ENCODE measurements at regions not wholly inside any gene's neighbourhood (a gene's known extent, or its start where the extent isn't known, plus 50 kb on each side); places are given as distances from the start of the nearest gene placed in this dataset.

DNA sequence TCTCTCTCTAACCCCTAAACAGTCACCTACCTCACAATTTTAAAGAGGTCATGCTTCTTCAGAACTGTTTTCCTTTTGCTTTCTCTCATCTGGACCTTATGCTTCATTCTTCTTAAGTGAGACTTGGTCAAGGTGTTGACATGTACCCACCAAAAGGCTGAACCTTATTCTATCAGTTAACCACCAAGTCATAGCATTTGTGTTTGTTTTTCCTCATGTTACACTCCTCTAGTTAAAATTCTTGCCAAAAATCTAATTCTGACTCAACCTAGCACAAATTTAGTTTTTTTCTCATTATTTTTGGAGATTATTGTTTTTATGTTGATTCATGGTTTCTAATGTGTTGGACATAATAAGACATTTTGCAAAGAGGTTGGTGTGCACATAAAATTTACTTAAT, 578.6 kb downstream of the SLC16A7 start:
- H3K27ac ChIP-seq, result no peak overlapping the region
- H3K4me1 ChIP-seq (replicated peaks), result no peaks in the 10 kb centered on the region
- no peaks in the 10 kb centered on the region for H3K36me3 ChIP-seq
- no peak overlapping the region for H3K4me3 ChIP-seq
- H3K9me3 ChIP-seq, result no peaks in the 10 kb centered on the region
- DNase-seq (ENCODE audit: low spot score), result no peak
- no peaks in the 10 kb centered on the region for H3K27me3 ChIP-seq (replicated peaks; ENCODE audit: insufficient read depth)
- TF ChIP-seq POLR2A (IDR thresholded peaks at IDR 0.05) (no peak), CTCF (IDR thresholded peaks at IDR 0.05) (no peak), POLR2AphosphoS5 (IDR thresholded peaks at IDR 0.05) (no peak)
- intact Hi-C loops (cut with DNase I), result no loop called here

DNA sequence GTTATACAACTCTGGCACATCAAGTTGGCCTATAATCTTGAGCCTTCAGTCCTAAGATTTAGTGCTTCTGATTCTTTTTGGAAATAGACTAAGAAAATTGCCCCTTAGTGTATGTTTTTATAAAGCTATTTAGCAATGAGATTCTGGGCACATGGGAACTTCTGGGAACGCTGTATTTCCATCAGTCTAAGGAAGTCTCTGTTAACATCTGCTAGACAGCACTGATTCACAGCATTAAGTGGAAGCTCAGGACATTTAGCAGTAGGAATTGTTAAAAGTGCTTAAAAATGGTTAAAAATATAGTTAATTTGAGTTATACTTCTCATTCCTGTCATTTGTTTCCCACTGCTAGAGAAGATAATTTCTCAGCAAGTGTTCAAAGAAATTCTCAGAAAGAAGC, 579.1 kb downstream of the SLC16A7 start:
- Histone ChIP-seq H3K4me1 (replicated peaks) (no peaks in the 10 kb centered on the region), H3K27ac (no peak overlapping the region), H3K27me3 (replicated peaks; ENCODE audit: insufficient read depth) (no peaks in the 10 kb centered on the region), H3K9me3 (no peaks in the 10 kb centered on the region), H3K36me3 (no peaks in the 10 kb centered on the region), H3K4me3 (no peak overlapping the region)
- TF ChIP-seq POLR2A (IDR thresholded peaks at IDR 0.05) (no peak), POLR2AphosphoS5 (IDR thresholded peaks at IDR 0.05) (no peak), CTCF (IDR thresholded peaks at IDR 0.05) (no peak)
- 0% methylated on average over 1 of the region's 1 CpG for WGBS
- intact Hi-C loops (cut with DNase I), result no loop called here
- DNase-seq (ENCODE audit: low spot score), result no peak

DNA sequence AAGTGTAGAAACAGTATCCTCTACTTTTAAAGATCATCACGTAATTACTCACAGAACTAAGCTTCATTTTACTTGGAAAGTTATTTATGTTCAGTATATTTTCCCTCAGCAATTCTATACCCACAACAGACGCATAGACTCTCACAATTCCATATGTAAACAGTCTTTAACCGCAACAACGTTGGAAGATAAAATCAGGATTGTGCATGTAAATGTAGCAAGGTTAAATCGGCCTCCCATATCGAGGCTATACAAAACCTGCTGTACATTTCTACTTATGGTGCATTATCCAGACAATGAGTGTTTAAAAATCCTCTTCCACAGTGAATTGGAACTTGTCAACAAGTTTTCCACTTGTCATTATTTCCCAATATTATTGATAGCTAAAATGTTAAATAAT, 581.1 kb downstream of the SLC16A7 start:
- Histone ChIP-seq H3K27me3 (replicated peaks; ENCODE audit: insufficient read depth) (no peaks in the 10 kb centered on the region), H3K36me3 (no peaks in the 10 kb centered on the region), H3K9me3 (no peaks in the 10 kb centered on the region), H3K4me1 (replicated peaks) (no peaks in the 10 kb centered on the region), H3K4me3 (no peak overlapping the region), H3K27ac (no peak overlapping the region)
- TF ChIP-seq POLR2AphosphoS5 (IDR thresholded peaks at IDR 0.05), result no peak
- TF ChIP-seq POLR2A (IDR thresholded peaks at IDR 0.05), result no peak
- TF ChIP-seq CTCF (IDR thresholded peaks at IDR 0.05), result no peak
- no peak for DNase-seq (ENCODE audit: low spot score)
- intact Hi-C loops (cut with DNase I), result no loop called here
- 37% methylated on average over 6 of the region's 6 CpGs for whole genome bisulfite sequencing

DNA sequence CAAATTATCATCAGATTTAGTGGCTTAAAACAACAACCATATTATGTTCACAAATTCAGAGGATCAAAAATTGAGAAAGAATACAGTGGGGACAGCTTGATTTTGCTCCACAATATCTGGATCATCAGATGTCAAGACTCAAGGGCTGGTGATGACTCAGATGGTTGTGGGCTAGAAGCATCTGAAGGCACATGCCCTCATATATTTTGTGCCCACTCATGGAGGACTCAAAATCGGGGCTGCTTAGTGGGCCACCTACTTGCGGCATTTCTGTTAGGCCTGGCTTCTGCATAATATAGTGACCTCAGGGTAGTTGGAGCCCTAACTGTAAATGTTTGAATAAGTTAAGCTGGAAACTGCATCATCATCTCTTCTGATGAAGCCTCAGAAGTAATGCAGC, 584.5 kb downstream of the SLC16A7 start:
- Histone ChIP-seq H3K27ac (no peak overlapping the region), H3K36me3 (no peaks in the 10 kb centered on the region), H3K27me3 (replicated peaks; ENCODE audit: insufficient read depth) (no peaks in the 10 kb centered on the region), H3K4me3 (no peak overlapping the region), H3K4me1 (replicated peaks) (no peaks in the 10 kb centered on the region), H3K9me3 (no peaks in the 10 kb centered on the region)
- TF ChIP-seq POLR2A (IDR thresholded peaks at IDR 0.05) (no peak), CTCF (IDR thresholded peaks at IDR 0.05) (no peak), POLR2AphosphoS5 (IDR thresholded peaks at IDR 0.05) (no peak)
- DNase-seq (ENCODE audit: low spot score), result no peak
- intact Hi-C loops (cut with DNase I), result no loop called here
- 92% methylated on average over 2 of the region's 2 CpGs for WGBS

GRCh38 chr12:60182354-60182753, 586.5 kb downstream of the SLC16A7 start:
- no peaks in the 10 kb centered on the region for H3K27me3 ChIP-seq (replicated peaks; ENCODE audit: insufficient read depth)
- H3K27ac ChIP-seq, result no peak overlapping the region
- no peaks in the 10 kb centered on the region for H3K36me3 ChIP-seq
- no peak for DNase-seq (ENCODE audit: low spot score)
- TF ChIP-seq CTCF (IDR thresholded peaks at IDR 0.05), result no peak
- no peak for TF ChIP-seq POLR2A (IDR thresholded peaks at IDR 0.05)
- TF ChIP-seq POLR2AphosphoS5 (IDR thresholded peaks at IDR 0.05), result no peak
- intact Hi-C loops (cut with DNase I), result no loop called here
- H3K9me3 ChIP-seq, result no peaks in the 10 kb centered on the region
- WGBS, result 85% methylated on average over 1 of the region's 1 CpG
- H3K4me3 ChIP-seq, result no peak overlapping the region
- H3K4me1 ChIP-seq (replicated peaks), result no peaks in the 10 kb centered on the region

Measured in prostate gland (tissue), 2 donors.